SH-SY5Y (cell line): ENCODE measurements at regions not wholly inside any gene's neighbourhood (a gene's known extent, or its start where the extent isn't known, plus 50 kb on each side); places are given as distances from the start of the nearest gene placed in this dataset.

Source experiments
- GATA2 ChIP-seq: IDR thresholded peaks from 2 replicates; pipeline ENCODE4 v1.6.1; 2011; ENCODE audit warnings: mild to moderate bottlenecking, low read depth, low read length
- GATA3 ChIP-seq: IDR thresholded peaks from 2 replicates; pipeline ENCODE4 v1.6.1; 2011; ENCODE audit warnings: low read depth, mild to moderate bottlenecking, low read length, moderate library complexity

DNA sequence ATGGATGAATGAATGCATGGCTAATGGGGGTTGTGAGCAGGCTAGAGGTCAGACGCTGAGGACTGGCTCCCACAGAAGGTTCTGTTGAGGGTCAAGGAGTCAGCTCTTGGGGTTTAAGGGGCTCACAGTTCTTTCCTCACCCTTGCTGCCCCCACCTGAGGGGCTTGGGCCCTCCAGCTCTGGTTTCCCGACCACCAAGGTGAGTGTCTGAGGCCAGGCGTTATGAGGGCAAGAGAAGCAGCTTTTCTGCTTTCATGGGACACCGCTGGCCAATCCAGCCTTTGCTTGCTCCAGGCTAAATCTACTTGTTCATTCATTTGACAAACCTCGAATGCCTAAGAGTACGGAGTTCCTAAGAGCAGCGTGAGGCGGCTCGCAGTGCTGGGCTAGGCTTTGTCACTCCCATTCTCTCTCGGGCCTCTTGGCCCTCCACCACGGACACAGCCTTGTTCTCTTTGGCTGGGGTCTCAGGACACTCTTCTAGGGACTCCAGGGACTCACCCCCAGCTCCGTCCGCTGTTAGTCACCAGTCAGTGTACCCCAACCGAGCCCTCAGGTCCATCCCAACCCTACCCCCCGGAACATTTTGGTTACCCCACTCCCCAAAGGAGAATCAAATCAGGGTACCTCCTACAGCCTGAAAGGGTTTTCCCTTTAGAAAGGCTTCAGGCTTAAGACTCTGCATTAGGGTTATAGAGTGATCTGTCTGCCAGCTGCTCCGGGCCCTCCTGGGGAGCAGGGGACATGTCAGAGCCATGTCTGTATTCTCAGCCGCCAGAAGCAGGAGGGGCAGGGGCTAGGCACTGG lies 210.1 kb upstream of the MVB12B start:
- TF ChIP-seq GATA2 = no peak
- no peak for TF ChIP-seq GATA3
